DOHH2 (cell line): ENCODE measurements at regions not wholly inside any gene's neighbourhood (a gene's known extent, or its start where the extent isn't known, plus 50 kb on each side); places are given as distances from the start of the nearest gene placed in this dataset.

Experiments used
- EZH2phosphoT487 ChIP-seq: fragments of 200-600 bp; sonication (generic); IDR thresholded peaks from 2 replicates; pipeline ENCODE4 v1.6.1; 2017; ENCODE audit warnings: borderline replicate concordance, mild to moderate bottlenecking, antibody characterized with exemption, low read length, moderate library complexity, mixed read lengths
- TF ChIP-seq, protein P1 (sequence below): fragments of 200-600 bp; sonication (generic); IDR thresholded peaks from one replicate; pipeline ENCODE4 v1.5.1; 2014; ENCODE audit warnings: antibody characterized with exemption, mild to moderate bottlenecking, low read depth, low read length; ENCODE audit not compliant: poor library complexity, severe bottlenecking

DNA sequence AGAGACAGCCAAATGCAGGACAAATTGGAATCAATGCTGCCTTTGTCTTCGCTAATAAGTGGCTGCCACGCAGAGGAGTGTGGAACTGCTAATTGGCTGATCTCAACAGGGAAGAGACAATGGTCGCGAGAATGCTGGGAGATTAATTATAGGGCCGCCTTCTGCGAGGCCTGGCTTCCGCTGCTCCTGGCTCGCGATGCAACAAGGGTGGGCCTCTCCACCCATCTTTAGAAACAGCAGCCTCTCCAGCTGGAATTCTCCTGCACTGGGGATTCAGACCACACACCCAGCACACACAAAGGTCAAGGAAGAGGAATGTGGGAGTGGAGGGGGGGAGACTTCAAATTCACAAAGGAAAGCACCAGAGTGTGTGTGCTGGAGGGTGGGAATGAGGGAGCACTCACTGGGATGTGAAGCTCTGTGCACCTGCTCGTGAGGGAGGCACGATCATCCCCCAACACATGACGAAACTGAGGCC is 200.7 kb upstream of the GRIK3 start:
- TF ChIP-seq, protein P1, sequence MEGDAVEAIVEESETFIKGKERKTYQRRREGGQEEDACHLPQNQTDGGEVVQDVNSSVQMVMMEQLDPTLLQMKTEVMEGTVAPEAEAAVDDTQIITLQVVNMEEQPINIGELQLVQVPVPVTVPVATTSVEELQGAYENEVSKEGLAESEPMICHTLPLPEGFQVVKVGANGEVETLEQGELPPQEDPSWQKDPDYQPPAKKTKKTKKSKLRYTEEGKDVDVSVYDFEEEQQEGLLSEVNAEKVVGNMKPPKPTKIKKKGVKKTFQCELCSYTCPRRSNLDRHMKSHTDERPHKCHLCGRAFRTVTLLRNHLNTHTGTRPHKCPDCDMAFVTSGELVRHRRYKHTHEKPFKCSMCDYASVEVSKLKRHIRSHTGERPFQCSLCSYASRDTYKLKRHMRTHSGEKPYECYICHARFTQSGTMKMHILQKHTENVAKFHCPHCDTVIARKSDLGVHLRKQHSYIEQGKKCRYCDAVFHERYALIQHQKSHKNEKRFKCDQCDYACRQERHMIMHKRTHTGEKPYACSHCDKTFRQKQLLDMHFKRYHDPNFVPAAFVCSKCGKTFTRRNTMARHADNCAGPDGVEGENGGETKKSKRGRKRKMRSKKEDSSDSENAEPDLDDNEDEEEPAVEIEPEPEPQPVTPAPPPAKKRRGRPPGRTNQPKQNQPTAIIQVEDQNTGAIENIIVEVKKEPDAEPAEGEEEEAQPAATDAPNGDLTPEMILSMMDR: no peak
- TF ChIP-seq EZH2phosphoT487: no peak
